Activated T-cell treated with anti-CD3 and anti-CD28 coated beads, Interleukin-2, amount 50 U/mL, for 24 hours (primary cell): ENCODE measurements at regions not wholly inside any gene's neighbourhood (a gene's known extent, or its start where the extent isn't known, plus 50 kb on each side); places are given as distances from the start of the nearest gene placed in this dataset.

Source experiments
- DNase-seq: peaks from one replicate; pipeline ENCODE4 v3.0.0-alpha.2; 2020
- H3K27ac Mint-ChIP-seq: 2 replicates; pipeline ENCODE4 v1.8.0; 2020; ENCODE audit warnings: mild to moderate bottlenecking, mixed read lengths
- H3K27me3 Mint-ChIP-seq: 2 replicates; pipeline ENCODE4 v1.8.0; 2020; ENCODE audit warnings: mixed read lengths
- H3K36me3 Mint-ChIP-seq: 2 replicates; pipeline ENCODE4 v1.8.0; 2020; ENCODE audit warnings: low read depth, mixed read lengths
- H3K4me1 Mint-ChIP-seq: 2 replicates; pipeline ENCODE4 v1.8.0; 2020; ENCODE audit warnings: low read depth, mixed read lengths
- H3K4me3 Mint-ChIP-seq: 2 replicates; pipeline ENCODE4 v1.8.0; 2020; ENCODE audit warnings: mild to moderate bottlenecking, moderate library complexity, mixed read lengths
- H3K9me3 Mint-ChIP-seq: 2 replicates; pipeline ENCODE4 v1.8.0; 2020; ENCODE audit warnings: mixed read lengths

- H3K9me3 Mint-ChIP-seq = no peaks in the 10 kb centered on the region
- H3K4me1 Mint-ChIP-seq = no peaks in the 10 kb centered on the region
- H3K36me3 Mint-ChIP-seq = no peaks in the 10 kb centered on the region
- H3K4me3 Mint-ChIP-seq = no peak overlapping the region
- DNase-seq = no peak
- H3K27ac Mint-ChIP-seq = no peak overlapping the region
- H3K27me3 Mint-ChIP-seq = peaks cover 3% of the 10 kb centered on the region
Measured at GRCh38 chr2:120596990-120597594, 138.6 kb upstream of the GLI2 start.

- Mint-ChIP-seq H3K27me3 (peaks cover 2% of the 10 kb centered on the region), H3K27ac (no peak overlapping the region), H3K36me3 (no peaks in the 10 kb centered on the region), H3K4me1 (no peaks in the 10 kb centered on the region), H3K9me3 (no peaks in the 10 kb centered on the region), H3K4me3 (no peak overlapping the region)
- DNase-seq = no peak
Measured at GRCh38 chr2:120597595-120598193, 138.0 kb upstream of the GLI2 start.

- no peaks in the 10 kb centered on the region for H3K36me3 Mint-ChIP-seq
- H3K27me3 Mint-ChIP-seq = peaks cover under 1% of the 10 kb centered on the region
- no peaks in the 10 kb centered on the region for H3K4me1 Mint-ChIP-seq
- no peak overlapping the region for H3K4me3 Mint-ChIP-seq
- H3K27ac Mint-ChIP-seq = no peak overlapping the region
- H3K9me3 Mint-ChIP-seq = no peaks in the 10 kb centered on the region
- no peak for DNase-seq
Measured at GRCh38 chr2:120598416-120598815, 137.3 kb upstream of the GLI2 start.

GRCh38 chr2:120599072-120599471 lies 136.6 kb upstream of the GLI2 start:
- Mint-ChIP-seq H3K36me3 (no peaks in the 10 kb centered on the region), H3K9me3 (no peaks in the 10 kb centered on the region), H3K4me3 (no peak overlapping the region), H3K4me1 (no peaks in the 10 kb centered on the region), H3K27me3 (peaks cover 5% of the 10 kb centered on the region), H3K27ac (no peak overlapping the region)
- no peak for DNase-seq

- no peaks in the 10 kb centered on the region for H3K9me3 Mint-ChIP-seq
- H3K27me3 Mint-ChIP-seq = peaks cover 8% of the 10 kb centered on the region
- no peak for DNase-seq
- no peak overlapping the region for H3K4me3 Mint-ChIP-seq
- H3K27ac Mint-ChIP-seq = no peak overlapping the region
- no peaks in the 10 kb centered on the region for H3K4me1 Mint-ChIP-seq
- H3K36me3 Mint-ChIP-seq = no peaks in the 10 kb centered on the region
Measured at GRCh38 chr2:120599656-120600055, 136.0 kb upstream of the GLI2 start.

GRCh38 chr2:120600335-120600734 lies 135.3 kb upstream of the GLI2 start:
- no peak overlapping the region for H3K27ac Mint-ChIP-seq
- no peak for DNase-seq
- H3K27me3 Mint-ChIP-seq = peaks cover 10% of the 10 kb centered on the region
- H3K9me3 Mint-ChIP-seq = no peaks in the 10 kb centered on the region
- no peaks in the 10 kb centered on the region for H3K36me3 Mint-ChIP-seq
- H3K4me3 Mint-ChIP-seq = no peak overlapping the region
- H3K4me1 Mint-ChIP-seq = no peaks in the 10 kb centered on the region

- Mint-ChIP-seq H3K27me3 (peaks cover 15% of the 10 kb centered on the region), H3K4me3 (no peak overlapping the region), H3K9me3 (no peaks in the 10 kb centered on the region), H3K36me3 (no peaks in the 10 kb centered on the region), H3K27ac (no peak overlapping the region), H3K4me1 (no peaks in the 10 kb centered on the region)
- no peak for DNase-seq
Measured at GRCh38 chr2:120600786-120601185, 134.9 kb upstream of the GLI2 start.

- Mint-ChIP-seq H3K27me3 (peaks cover 19% of the 10 kb centered on the region), H3K4me1 (no peaks in the 10 kb centered on the region), H3K9me3 (no peaks in the 10 kb centered on the region), H3K4me3 (no peak overlapping the region), H3K27ac (no peak overlapping the region), H3K36me3 (no peaks in the 10 kb centered on the region)
- DNase-seq = no peak
Measured at GRCh38 chr2:120601566-120601965, 134.1 kb upstream of the GLI2 start.

- no peaks in the 10 kb centered on the region for H3K36me3 Mint-ChIP-seq
- no peak overlapping the region for H3K27ac Mint-ChIP-seq
- no peak overlapping the region for H3K4me3 Mint-ChIP-seq
- peaks cover 19% of the 10 kb centered on the region for H3K27me3 Mint-ChIP-seq
- no peak for DNase-seq
- H3K4me1 Mint-ChIP-seq = no peaks in the 10 kb centered on the region
- no peaks in the 10 kb centered on the region for H3K9me3 Mint-ChIP-seq
Measured at GRCh38 chr2:120602251-120602650, 133.4 kb upstream of the GLI2 start.

- Mint-ChIP-seq H3K27me3 (peaks cover 19% of the 10 kb centered on the region), H3K27ac (no peak overlapping the region), H3K9me3 (no peaks in the 10 kb centered on the region), H3K4me1 (no peaks in the 10 kb centered on the region), H3K4me3 (no peak overlapping the region), H3K36me3 (no peaks in the 10 kb centered on the region)
- DNase-seq = no peak
Measured at GRCh38 chr2:120604767-120605166, 130.9 kb upstream of the GLI2 start.

- no peaks in the 10 kb centered on the region for H3K4me1 Mint-ChIP-seq
- peaks cover 19% of the 10 kb centered on the region for H3K27me3 Mint-ChIP-seq
- H3K36me3 Mint-ChIP-seq = no peaks in the 10 kb centered on the region
- DNase-seq = no peak
- H3K27ac Mint-ChIP-seq = no peak overlapping the region
- no peaks in the 10 kb centered on the region for H3K9me3 Mint-ChIP-seq
- H3K4me3 Mint-ChIP-seq = no peak overlapping the region
Measured at GRCh38 chr2:120605231-120605935, 130.3 kb upstream of the GLI2 start.

GRCh38 chr2:120606280-120606679 lies 129.4 kb upstream of the GLI2 start:
- no peak for DNase-seq
- H3K4me1 Mint-ChIP-seq = no peaks in the 10 kb centered on the region
- H3K27me3 Mint-ChIP-seq = peaks cover 19% of the 10 kb centered on the region
- H3K9me3 Mint-ChIP-seq = no peaks in the 10 kb centered on the region
- no peaks in the 10 kb centered on the region for H3K36me3 Mint-ChIP-seq
- H3K27ac Mint-ChIP-seq = no peak overlapping the region
- H3K4me3 Mint-ChIP-seq = no peak overlapping the region

GRCh38 chr2:120606931-120607330 lies 128.7 kb upstream of the GLI2 start:
- Mint-ChIP-seq H3K27me3 (peaks cover 19% of the 10 kb centered on the region), H3K36me3 (no peaks in the 10 kb centered on the region), H3K4me1 (no peaks in the 10 kb centered on the region), H3K4me3 (no peak overlapping the region), H3K27ac (no peak overlapping the region), H3K9me3 (no peaks in the 10 kb centered on the region)
- no peak for DNase-seq

- no peaks in the 10 kb centered on the region for H3K36me3 Mint-ChIP-seq
- no peak overlapping the region for H3K27ac Mint-ChIP-seq
- no peaks in the 10 kb centered on the region for H3K4me1 Mint-ChIP-seq
- H3K4me3 Mint-ChIP-seq = no peak overlapping the region
- DNase-seq = no peak
- H3K9me3 Mint-ChIP-seq = no peaks in the 10 kb centered on the region
- peaks cover 19% of the 10 kb centered on the region for H3K27me3 Mint-ChIP-seq
Measured at GRCh38 chr2:120607506-120607905, 128.2 kb upstream of the GLI2 start.

- no peaks in the 10 kb centered on the region for H3K36me3 Mint-ChIP-seq
- no peaks in the 10 kb centered on the region for H3K9me3 Mint-ChIP-seq
- H3K4me1 Mint-ChIP-seq = no peaks in the 10 kb centered on the region
- no peak overlapping the region for H3K27ac Mint-ChIP-seq
- no peak overlapping the region for H3K4me3 Mint-ChIP-seq
- no peak for DNase-seq
- H3K27me3 Mint-ChIP-seq = peaks cover 19% of the 10 kb centered on the region
Measured at GRCh38 chr2:120607996-120608395, 127.7 kb upstream of the GLI2 start.
